Panc1 (cell line): ENCODE measurements at regions not wholly inside any gene's neighbourhood (a gene's known extent, or its start where the extent isn't known, plus 50 kb on each side); places are given as distances from the start of the nearest gene placed in this dataset.

Experiments used
- ATAC-seq: fragments of 200-7000 bp; cut with Tn5 transposase; 2 replicates; pipeline ENCODE4 v1.9.1; 2020; ENCODE audit warnings: mild to moderate bottlenecking, moderate library complexity
- BruUV-seq: library from RNA; stranded (reverse); fragments of 400-500 nt; replicated peaks from 2 replicates; lab custom pipeline; 2021; lab: Mats Ljungman, UMichigan
- CTCF ChIA-PET: fragments of 300-600 bp; sonication (Branson Sonifier 250); formaldehyde crosslinking; loops from one replicate; lab custom pipeline; 2022; ENCODE audit warnings: antibody characterized with exemption; lab: Charles Lee
- POLR2A ChIA-PET: fragments of 300-600 bp; sonication (Branson Sonifier 250); formaldehyde crosslinking; loops from one replicate; lab custom pipeline; 2022; ENCODE audit warnings: antibody characterized with exemption; lab: Charles Lee
- DNase-seq: peaks from one replicate; pipeline ENCODE4 v3.0.0-alpha.2; 2010; ENCODE audit warnings: low read depth, low spot score
- H3K27ac ChIP-seq: 2 replicates; pipeline ENCODE4 v1.5.1; 2011; ENCODE audit warnings: mild to moderate bottlenecking, low read length, inconsistent platforms
- H3K27me3 ChIP-seq: fragments of 200-500 bp; sonication (Bioruptor generic); 2 replicates; pipeline ENCODE4 v1.6.0; 2014; ENCODE audit warnings: low read length, inconsistent platforms; ENCODE audit not compliant: control insufficient read depth, insufficient read depth
- H3K36me3 ChIP-seq: fragments of 200-500 bp; sonication (Bioruptor generic); 2 replicates; pipeline ENCODE4 v1.5.1; 2014; ENCODE audit warnings: inconsistent platforms, mild to moderate bottlenecking, low read length, moderate library complexity; ENCODE audit not compliant: control insufficient read depth, insufficient read depth
- H3K4me1 ChIP-seq: 2 replicates; pipeline ENCODE4 v1.5.1; 2011; ENCODE audit warnings: inconsistent platforms, mild to moderate bottlenecking, low read length, moderate library complexity; ENCODE audit not compliant: control insufficient read depth, insufficient read depth
- H3K4me3 ChIP-seq, 2 experiments: 2 replicates each; pipeline ENCODE4 v1.5.1; 2011 to 2012; ENCODE audit warnings: low read depth in 2 of 2, low read length in 2 of 2, mild to moderate bottlenecking in 2 of 2, inconsistent platforms in 1 of 2, moderate library complexity in 1 of 2
- H3K9me3 ChIP-seq: fragments of 200-500 bp; sonication (Bioruptor generic); 2 replicates; pipeline ENCODE4 v1.5.1; 2014; ENCODE audit warnings: low read depth, mild to moderate bottlenecking, inconsistent platforms, low read length, moderate library complexity; ENCODE audit not compliant: control insufficient read depth, insufficient read depth
- POLR2AphosphoS5 ChIP-seq: IDR thresholded peaks from 2 replicates; pipeline ENCODE4 v1.6.1; 2012; ENCODE audit warnings: mild to moderate bottlenecking, low read depth, low read length, moderate library complexity
- SIN3A ChIP-seq: IDR thresholded peaks from 2 replicates; pipeline ENCODE4 v1.6.1; 2012; ENCODE audit warnings: low read depth, mild to moderate bottlenecking, low read length, moderate library complexity, borderline replicate concordance; ENCODE audit not compliant: insufficient read depth
- TCF7L2 ChIP-seq: IDR thresholded peaks from 2 replicates; pipeline ENCODE4 v1.6.1; 2011; ENCODE audit warnings: mild to moderate bottlenecking, low read depth, low read length, inconsistent platforms
- in situ Hi-C: cut with HindIII; loops from 2 replicates; pipeline ENCODE4 v1.10.0; 2016; ENCODE audit warnings: low sequenced_read_pairs, low pct_unique_long_range_greater_than_20kb
- intact Hi-C: fragments of 100-400 bp; cut with micrococcal nuclease; formaldehyde crosslinking; loops from one replicate; pipeline ENCODE4 v1.10.0; 2022; ENCODE audit not compliant: unreplicated experiment
- TF ChIP-seq, protein P1 (sequence below): fragments of 450-650 bp; IDR thresholded peaks from 2 replicates; pipeline ENCODE4 v1.5.1; 2017; ENCODE audit warnings: mild to moderate bottlenecking
- TF ChIP-seq, protein P2 (sequence below), 2 experiments: IDR thresholded peaks; 2 replicates each; pipeline ENCODE4 v1.6.1; 2011 to 2012; ENCODE audit warnings: low read depth in 2 of 2, control low read depth in 1 of 2, low read length in 1 of 2, mild to moderate bottlenecking in 1 of 2, moderate library complexity in 1 of 2; ENCODE audit not compliant: insufficient read depth in 1 of 2

DNA sequence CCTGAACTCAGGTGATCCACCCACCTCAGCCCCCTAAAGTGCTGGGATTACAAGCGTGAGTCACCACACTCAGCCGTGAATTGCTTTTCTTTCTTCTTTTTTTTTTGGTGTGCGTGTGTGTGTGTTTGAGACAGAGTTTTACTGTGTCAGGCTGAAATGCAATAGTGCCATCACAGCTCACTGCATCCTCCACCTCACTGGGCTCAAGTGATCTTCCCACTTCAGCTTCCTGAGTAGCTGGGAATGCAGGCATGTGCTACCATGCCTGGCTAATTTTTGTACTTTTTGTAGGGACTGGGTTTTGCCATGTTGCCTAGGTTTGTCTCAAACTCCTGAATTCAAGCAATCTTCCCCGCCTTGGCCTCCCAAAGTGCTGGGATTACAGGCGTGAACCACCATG, 113.7 kb upstream of the HAPLN1 start:
- no peaks in the 10 kb centered on the region for H3K4me1 ChIP-seq
- CTCF ChIA-PET = no interaction called here
- H3K4me3 ChIP-seq = no peak overlapping the region
- ATAC-seq = no peak
- in situ Hi-C loops = no loop called here
- DNase-seq = no peak
- POLR2A ChIA-PET = no interaction called here
- intact Hi-C loops = no loop called here
- no peak overlapping the region for H3K27ac ChIP-seq
- no peaks in the 10 kb centered on the region for H3K9me3 ChIP-seq
- no peaks in the 10 kb centered on the region for H3K27me3 ChIP-seq
- no TSS peak for BruUV-seq
- TF ChIP-seq TCF7L2 (no peak), POLR2AphosphoS5 (no peak), SIN3A (no peak)
- TF ChIP-seq, protein P1, sequence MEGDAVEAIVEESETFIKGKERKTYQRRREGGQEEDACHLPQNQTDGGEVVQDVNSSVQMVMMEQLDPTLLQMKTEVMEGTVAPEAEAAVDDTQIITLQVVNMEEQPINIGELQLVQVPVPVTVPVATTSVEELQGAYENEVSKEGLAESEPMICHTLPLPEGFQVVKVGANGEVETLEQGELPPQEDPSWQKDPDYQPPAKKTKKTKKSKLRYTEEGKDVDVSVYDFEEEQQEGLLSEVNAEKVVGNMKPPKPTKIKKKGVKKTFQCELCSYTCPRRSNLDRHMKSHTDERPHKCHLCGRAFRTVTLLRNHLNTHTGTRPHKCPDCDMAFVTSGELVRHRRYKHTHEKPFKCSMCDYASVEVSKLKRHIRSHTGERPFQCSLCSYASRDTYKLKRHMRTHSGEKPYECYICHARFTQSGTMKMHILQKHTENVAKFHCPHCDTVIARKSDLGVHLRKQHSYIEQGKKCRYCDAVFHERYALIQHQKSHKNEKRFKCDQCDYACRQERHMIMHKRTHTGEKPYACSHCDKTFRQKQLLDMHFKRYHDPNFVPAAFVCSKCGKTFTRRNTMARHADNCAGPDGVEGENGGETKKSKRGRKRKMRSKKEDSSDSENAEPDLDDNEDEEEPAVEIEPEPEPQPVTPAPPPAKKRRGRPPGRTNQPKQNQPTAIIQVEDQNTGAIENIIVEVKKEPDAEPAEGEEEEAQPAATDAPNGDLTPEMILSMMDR = no peak
- TF ChIP-seq, protein P2, sequence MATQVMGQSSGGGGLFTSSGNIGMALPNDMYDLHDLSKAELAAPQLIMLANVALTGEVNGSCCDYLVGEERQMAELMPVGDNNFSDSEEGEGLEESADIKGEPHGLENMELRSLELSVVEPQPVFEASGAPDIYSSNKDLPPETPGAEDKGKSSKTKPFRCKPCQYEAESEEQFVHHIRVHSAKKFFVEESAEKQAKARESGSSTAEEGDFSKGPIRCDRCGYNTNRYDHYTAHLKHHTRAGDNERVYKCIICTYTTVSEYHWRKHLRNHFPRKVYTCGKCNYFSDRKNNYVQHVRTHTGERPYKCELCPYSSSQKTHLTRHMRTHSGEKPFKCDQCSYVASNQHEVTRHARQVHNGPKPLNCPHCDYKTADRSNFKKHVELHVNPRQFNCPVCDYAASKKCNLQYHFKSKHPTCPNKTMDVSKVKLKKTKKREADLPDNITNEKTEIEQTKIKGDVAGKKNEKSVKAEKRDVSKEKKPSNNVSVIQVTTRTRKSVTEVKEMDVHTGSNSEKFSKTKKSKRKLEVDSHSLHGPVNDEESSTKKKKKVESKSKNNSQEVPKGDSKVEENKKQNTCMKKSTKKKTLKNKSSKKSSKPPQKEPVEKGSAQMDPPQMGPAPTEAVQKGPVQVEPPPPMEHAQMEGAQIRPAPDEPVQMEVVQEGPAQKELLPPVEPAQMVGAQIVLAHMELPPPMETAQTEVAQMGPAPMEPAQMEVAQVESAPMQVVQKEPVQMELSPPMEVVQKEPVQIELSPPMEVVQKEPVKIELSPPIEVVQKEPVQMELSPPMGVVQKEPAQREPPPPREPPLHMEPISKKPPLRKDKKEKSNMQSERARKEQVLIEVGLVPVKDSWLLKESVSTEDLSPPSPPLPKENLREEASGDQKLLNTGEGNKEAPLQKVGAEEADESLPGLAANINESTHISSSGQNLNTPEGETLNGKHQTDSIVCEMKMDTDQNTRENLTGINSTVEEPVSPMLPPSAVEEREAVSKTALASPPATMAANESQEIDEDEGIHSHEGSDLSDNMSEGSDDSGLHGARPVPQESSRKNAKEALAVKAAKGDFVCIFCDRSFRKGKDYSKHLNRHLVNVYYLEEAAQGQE (IDR thresholded peaks at IDR 0.05; ENCODE audit: insufficient read depth in 1 of 2, low read depth in 2 of 2, low read length in 1 of 2) = no peak
- H3K36me3 ChIP-seq = no peaks in the 10 kb centered on the region

DNA sequence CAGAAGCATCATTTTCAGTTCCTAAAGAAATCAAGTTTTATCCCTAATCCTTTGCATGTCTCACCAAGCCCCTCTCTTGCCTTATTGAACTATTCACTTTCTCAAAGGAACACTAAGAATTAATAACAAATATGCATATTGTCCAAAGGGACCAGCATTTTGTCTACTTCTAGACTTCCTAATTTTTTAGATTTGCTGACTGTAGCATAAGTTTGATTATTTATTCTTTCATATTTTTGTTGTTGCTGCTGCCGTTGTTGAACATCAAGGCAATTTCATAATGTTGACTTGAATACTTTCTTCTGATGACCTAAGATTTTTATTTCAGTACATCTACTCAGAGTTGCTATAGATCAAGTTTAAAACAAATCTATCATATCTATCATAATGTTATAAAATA, 111.2 kb upstream of the HAPLN1 start:
- intact Hi-C loops = no loop called here
- ATAC-seq = no peak
- no peak overlapping the region for H3K4me3 ChIP-seq
- in situ Hi-C loops = no loop called here
- no peaks in the 10 kb centered on the region for H3K9me3 ChIP-seq
- H3K36me3 ChIP-seq = no peaks in the 10 kb centered on the region
- no peak overlapping the region for H3K27ac ChIP-seq
- no peaks in the 10 kb centered on the region for H3K4me1 ChIP-seq
- BruUV-seq = no TSS peak
- no peak for DNase-seq
- TF ChIP-seq POLR2AphosphoS5 (no peak), SIN3A (no peak), TCF7L2 (no peak)
- TF ChIP-seq, protein P1 = no peak
- TF ChIP-seq, protein P2 (IDR thresholded peaks at IDR 0.05; ENCODE audit: insufficient read depth in 1 of 2, low read depth in 2 of 2, low read length in 1 of 2) = no peak
- ChIA-PET CTCF (no interaction called here), POLR2A (no interaction called here)
- H3K27me3 ChIP-seq = no peaks in the 10 kb centered on the region
